GM18505 (cell line): ENCODE measurements at regions not wholly inside any gene's neighbourhood (a gene's known extent, or its start where the extent isn't known, plus 50 kb on each side); places are given as distances from the start of the nearest gene placed in this dataset.
"Not testable (repeated sequence)": the region's sequence is repeated elsewhere in the genome, so short reads cannot be mapped to it uniquely, and the experiment has no call there.

Source experiments
- ATAC-seq: cut with Tn5 transposase; IDR thresholded peaks from one replicate; pipeline ENCODE4 v1.9.1; 2021; ENCODE audit not compliant: unreplicated experiment
- POLR2A ChIP-seq: IDR thresholded peaks from 4 replicates; pipeline ENCODE4 v1.6.1; 2011; ENCODE audit warnings: borderline replicate concordance; ENCODE audit not compliant: insufficient read depth, insufficient read length; ENCODE audit errors: extremely low read depth

DNA sequence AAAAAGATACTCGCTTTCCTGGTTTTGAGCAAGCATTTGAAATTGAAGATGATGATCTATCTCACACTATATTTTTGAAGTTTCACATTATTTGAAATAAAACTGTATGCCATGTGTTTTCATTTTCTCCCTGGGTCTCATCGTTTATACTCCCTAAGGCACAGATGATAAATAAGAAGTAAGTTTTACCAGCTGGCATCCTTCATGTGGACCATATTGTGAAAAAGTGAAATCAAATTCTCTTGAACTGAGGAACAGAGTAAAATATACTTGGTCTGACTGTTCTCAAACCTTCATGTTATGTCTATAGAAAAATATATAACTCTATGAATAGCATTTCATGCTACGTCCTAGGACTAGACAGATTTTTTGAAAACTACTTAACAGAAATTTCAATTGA, 1600.9 kb upstream of the C9orf72 start:
- no peak for TF ChIP-seq POLR2A

GRCh38 chr9:29176231-29176630, 1603.0 kb upstream of the C9orf72 start:
- no peak for TF ChIP-seq POLR2A
- ATAC-seq: no peak

More for the DNA sequence above, 1600.9 kb upstream of the C9orf72 start:
- no peak for ATAC-seq

GRCh38 chr9:29176786-29177185, 1603.5 kb upstream of the C9orf72 start:
- no peak for TF ChIP-seq POLR2A
- ATAC-seq: no peak

DNA sequence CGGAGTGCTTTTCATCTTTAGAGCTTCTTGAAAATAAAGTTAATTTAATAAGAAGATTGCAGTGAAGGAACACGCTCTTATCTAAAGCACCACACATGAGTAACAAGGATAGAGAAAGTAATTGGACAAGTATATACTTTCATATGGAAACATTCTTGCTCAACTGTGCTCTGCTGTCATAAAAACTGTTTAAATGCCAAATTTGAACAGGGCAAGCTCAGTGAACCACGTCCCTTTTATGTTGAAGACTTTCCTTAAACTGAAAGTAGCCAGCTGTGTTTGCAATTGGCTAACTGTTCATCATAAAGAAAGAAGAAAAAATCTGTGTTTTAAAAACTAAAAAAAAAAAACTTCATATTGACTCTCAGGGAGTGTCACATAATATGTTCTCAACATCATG, 1610.7 kb upstream of the C9orf72 start:
- ATAC-seq: no peak
- TF ChIP-seq POLR2A: no peak

GRCh38 chr9:29188771-29189170, 1615.5 kb upstream of the C9orf72 start:
- ATAC-seq: not testable (repeated sequence)

GRCh38 chr9:29189221-29189620, 1615.9 kb upstream of the C9orf72 start:
- ATAC-seq: not testable (repeated sequence)

GRCh38 chr9:29198861-29199260, 1625.6 kb upstream of the C9orf72 start:
- no peak for TF ChIP-seq POLR2A
- ATAC-seq: no peak

- TF ChIP-seq POLR2A: no peak
- ATAC-seq: no peak
Measured at GRCh38 chr9:29199975-29200374, 1626.7 kb upstream of the C9orf72 start.

DNA sequence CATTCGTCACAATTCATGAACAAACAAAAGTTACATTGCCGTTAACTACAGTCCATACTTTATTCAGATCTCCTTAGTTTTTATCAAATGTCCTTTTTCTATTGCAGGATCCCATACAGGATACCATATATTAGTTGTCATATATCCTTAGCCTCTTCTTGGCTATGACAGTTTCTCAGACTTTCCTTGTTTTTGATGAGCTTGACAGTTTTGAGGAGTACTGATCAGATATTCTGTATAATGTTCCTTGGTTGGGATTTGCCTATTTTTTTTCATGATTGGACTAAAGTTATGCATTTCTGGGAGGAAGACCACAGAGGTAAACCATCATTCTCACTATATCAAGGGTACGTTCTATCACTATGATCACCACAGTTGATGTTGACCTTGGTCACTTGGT, 1627.4 kb upstream of the C9orf72 start:
- ATAC-seq: no peak

DNA sequence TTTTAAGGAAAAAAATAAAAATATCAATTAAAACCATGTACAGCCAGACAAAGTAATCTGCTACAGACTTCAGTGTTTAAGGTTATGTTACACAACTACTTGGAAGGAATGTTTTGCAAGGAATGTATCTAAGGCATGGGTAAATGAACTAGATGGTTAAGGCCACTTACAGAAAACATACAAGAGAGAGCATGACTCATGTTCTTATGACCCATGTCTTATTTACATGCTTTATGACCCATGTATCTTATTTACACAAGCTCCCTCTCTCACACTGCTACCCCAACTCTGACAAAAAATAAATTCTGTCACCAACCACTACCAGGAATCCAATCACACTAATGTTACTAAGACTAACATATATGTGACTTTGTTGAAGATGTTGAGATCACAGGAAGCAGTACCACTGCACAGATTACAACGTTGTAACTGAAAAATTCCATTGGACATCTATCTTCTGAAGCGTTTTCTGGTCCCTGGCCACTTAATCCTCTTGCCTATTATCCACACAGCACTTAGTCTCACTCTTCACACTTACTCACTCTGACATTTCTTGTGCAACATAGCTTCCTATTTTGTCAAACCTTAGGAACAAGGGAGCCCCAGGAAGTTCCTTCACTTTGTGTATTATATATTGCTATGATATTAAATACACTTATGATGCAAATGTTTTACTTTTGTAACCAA, 1630.1 kb upstream of the C9orf72 start:
- TF ChIP-seq POLR2A: no peak
- no peak for ATAC-seq

More for the DNA sequence above, 1627.4 kb upstream of the C9orf72 start:
- TF ChIP-seq POLR2A: no peak

GRCh38 chr9:29208670-29209069, 1635.4 kb upstream of the C9orf72 start:
- ATAC-seq: no peak
- no peak for TF ChIP-seq POLR2A

DNA sequence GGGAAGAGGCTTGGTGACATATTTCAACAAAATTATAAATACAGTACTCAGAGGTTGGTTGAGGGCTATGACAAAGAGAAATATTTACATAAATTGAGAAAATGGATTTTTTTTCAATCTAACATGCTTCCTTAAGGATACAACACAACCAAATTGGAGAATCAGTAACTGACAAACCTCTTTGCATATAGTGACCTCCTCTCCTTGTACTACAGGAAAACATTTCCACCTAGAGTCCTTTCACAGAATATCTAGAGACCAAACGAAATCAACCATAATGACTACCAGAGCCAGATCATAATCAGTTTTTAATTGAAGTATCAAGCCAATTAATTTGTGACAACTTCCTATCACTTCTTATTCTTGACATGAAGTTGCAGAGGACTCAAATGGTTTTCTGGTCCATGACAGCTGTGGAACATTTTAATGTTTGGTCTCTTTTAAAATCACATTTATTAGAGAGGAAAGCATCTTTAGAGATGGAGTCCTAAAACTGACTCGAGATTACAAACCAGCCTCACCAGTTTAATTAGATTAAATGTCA, 1636.5 kb upstream of the C9orf72 start:
- no peak for TF ChIP-seq POLR2A
- no peak for ATAC-seq

GRCh38 chr9:29211003-29211579, 1637.8 kb upstream of the C9orf72 start:
- no peak for TF ChIP-seq POLR2A
- ATAC-seq: no peak

DNA sequence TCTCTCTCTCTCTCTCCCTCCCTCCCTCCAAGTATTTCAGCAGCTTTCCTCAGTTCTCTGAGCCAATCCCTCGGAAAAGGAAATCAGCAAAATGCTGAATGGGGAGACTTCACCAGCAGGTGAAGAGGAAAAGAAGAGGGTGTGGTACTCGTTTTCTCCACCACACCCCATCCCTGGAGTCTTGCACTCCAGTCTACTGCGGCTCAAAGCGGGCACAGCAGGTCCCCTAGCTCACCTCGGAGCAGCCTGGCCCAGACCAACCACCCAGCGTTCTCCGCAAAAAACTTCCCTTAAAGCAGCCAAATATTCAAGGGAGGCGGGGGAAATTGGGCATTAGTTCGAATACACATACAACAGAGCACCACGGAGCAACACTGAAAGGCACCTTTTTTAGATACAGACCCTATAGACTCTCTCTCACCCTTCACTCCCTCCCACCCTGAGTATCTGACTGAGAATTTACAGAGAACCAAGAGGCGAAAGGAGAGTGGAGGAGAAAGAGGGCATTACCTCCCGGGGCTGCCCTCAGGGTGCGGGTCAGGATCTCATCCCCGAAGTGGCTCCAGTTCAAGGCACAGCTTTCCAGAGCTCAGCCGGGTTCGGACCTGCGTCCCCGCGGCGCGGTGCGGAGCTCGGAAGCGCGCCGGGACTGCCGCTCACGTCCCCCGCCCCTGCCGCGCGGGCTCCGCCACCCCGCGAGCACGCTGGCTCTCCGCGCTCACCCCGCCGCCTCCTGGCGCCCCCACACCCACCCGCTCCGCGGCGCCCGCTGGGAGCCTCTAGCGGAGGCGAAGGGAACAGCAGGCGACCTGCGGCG, 1638.5 kb upstream of the C9orf72 start:
- TF ChIP-seq POLR2A: no peak
- ATAC-seq: peak; percentile 98
